HG03060 (cell line): ENCODE measurements at regions not wholly inside any gene's neighbourhood (a gene's known extent, or its start where the extent isn't known, plus 50 kb on each side); places are given as distances from the start of the nearest gene placed in this dataset.
"Not testable (repeated sequence)": the region's sequence is repeated elsewhere in the genome, so short reads cannot be mapped to it uniquely, and the experiment has no call there.

Experiments
- ATAC-seq: cut with Tn5 transposase; IDR thresholded peaks from one replicate; pipeline ENCODE4 v1.9.1; 2021; ENCODE audit warnings: low read depth, moderate number of reproducible peaks; ENCODE audit not compliant: unreplicated experiment

DNA sequence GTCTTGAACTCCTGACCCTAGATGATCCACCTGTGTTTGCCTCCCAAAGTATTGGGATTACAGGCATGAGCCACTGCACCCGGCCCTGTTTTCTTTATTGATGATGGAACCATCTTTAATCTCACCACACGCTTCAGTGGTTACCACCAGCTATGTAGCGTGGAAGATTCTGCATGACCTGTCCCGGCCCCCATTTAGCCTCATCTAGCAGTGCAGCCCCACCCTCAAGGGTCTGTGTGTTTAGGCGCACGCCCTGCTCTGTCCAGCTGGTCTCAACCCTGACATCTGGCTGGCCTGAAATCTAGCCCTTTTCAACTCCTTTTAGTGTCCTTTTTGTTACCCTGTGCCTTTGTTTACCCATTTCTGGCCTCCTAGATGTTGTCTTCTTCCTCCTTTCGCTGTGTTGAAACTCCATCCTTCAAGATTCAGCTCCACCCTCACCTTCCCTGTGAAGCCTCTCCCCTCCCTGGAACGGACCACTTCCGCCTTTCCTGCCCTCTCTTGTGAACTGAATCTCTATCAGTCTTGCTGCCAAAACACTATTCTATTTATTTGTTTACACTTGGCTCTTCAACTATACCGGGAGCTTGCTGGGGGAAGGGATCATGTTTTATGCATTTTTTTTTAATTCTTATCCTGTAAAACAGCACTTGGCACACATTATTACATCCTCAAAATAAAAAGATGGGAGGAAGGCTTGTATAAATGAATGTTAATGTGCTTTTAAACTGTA, 101.0 kb upstream of the MTHFD1L start:
- no peak for ATAC-seq

GRCh38 chr6:150765067-150765764, 100.3 kb upstream of the MTHFD1L start:
- peak; percentile 90 for ATAC-seq

DNA sequence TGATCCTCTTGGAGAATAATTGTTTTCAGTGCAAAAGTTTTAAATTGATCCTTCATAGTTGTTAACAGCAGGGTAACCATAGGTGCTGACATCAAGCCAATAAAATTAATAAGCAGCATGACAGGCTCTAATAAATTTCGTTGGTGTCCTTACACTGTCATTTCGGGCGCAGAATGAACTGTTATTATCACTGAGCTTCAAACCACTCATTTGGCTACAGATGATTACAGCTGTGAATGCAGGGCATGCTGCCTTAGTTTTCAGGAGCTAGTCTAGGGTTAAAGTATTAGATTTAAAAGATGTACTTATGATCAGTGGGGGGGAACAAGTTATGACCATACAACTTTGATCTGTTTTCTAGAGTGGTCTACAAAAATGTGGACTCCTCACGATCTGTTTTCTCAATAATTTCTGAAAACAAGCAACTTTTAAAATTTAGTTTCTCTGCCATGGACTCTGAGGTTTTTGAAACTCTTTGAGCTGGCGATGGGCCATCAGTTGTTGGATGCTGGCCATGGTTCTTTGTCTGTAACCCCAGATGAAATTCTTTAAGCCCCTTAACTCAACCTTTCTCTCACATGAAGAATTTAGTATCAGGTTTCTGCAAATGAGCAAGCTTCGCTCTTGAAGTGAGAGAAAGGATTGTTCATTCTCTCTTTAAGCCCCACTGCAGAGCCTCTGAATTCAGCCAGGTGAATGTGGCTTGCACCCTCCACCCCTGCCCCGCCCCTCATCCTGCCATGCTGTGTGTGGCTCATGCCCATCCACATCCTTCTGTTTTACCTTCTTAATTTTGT, 99.1 kb upstream of the MTHFD1L start:
- no peak for ATAC-seq

DNA sequence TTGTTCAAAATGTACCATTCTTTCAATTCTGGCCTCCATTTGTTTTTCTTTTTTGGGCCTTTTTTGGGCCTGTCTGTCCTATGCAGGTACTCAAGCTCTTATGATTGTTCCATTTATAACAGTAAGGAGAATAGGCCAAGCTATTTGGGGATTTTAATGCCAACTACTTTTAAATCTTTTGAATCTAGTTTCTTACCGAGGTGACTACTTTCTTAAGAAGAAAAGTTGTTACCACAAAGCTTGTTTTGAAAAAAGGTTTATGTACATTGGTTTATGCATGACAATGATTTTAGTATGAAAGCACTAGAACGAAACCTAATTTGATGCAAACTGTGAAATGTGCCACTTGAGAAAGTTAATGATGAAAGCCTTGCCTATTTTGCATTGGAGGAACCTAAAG, 98.3 kb upstream of the MTHFD1L start:
- ATAC-seq: no peak

DNA sequence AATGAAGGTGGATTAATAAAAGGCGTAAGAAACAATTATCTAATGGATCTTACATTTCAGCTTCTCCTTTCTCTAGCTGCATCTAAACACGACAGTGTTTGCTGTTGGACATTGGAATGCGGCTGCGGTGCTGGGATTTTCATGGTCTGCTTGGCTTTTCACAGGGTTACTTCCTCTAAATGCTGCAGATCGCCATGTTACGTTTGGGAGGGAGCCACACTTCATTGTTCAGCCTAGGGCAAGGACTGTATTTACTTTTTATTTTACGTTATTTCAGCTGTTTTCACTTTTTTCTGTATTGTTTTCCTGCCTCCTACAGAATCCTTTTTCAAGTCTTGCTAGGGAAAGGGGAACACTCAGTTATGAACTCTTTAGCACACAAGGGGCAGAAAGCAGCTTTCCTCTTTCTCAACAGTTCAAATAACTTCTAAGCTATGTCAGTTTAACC, 97.9 kb upstream of the MTHFD1L start:
- no peak for ATAC-seq

GRCh38 chr6:150770637-150771036, 94.9 kb upstream of the MTHFD1L start:
- ATAC-seq: no peak

GRCh38 chr6:150773969-150774368, 91.5 kb upstream of the MTHFD1L start:
- no peak for ATAC-seq

- ATAC-seq: no peak
Measured at GRCh38 chr6:150775415-150776203, 89.9 kb upstream of the MTHFD1L start.

GRCh38 chr6:150777736-150778135, 87.8 kb upstream of the MTHFD1L start:
- no peak for ATAC-seq

DNA sequence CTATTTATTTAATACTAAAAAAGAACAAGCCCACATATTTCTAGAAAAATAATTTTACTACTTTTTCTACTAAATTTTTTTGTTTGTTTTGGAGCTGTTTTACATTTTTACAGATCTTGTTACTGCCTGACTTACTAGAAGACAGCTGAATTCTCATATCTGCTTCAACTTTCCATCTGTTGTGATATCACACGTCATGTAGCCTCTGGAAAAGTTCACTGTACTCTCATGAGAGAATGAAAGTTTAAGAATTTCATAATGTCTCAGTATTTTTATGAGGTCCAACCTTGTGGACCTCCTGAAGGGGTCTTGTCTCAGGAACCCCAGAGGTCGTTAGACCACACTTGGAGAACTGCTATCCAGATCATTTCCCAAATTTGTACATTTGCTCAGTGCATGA, 81.7 kb upstream of the MTHFD1L start:
- ATAC-seq: no peak

- no peak for ATAC-seq
Measured at GRCh38 chr6:150787429-150787828, 78.1 kb upstream of the MTHFD1L start.

GRCh38 chr6:150788089-150788488, 77.4 kb upstream of the MTHFD1L start:
- no peak for ATAC-seq

- ATAC-seq: not testable (repeated sequence)
Measured at GRCh38 chr6:150789906-150790305, 75.6 kb upstream of the MTHFD1L start.

DNA sequence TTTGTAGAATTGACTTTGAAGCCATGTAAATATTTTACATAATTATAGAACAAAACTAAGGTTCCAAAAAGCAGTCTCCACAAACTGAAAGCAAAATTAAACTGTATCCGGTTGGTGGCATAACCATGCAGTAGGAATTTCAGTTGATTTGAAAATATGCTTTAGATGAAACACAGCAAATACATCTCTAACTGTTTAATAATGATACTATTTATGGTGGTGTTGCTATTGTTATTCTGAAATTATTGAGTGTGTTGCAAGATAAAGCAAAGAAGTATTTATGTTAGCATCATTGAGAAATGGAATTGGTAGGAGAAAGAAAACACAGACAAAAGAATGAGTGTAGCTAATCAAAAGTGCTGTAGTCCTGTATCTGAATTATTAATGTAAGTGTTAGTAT, 73.8 kb upstream of the MTHFD1L start:
- ATAC-seq: no peak

DNA sequence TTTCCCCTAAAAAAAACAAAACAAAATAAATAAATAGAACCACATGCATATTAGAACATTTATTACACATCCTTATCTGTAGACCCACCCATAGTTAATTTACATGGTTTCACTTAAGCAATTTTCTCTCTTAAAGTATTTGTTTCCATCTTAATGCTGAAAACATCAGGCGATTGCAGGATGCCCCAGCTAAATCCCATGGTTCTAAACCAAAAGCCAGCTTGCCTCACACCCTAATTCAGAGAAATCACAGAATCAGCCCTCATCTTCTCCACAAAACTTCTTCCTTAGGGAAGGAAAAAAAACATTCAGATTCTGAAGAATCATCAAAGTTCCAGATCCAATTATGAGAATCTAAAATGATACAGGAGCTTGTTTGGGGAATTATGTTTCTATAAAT, 67.6 kb upstream of the MTHFD1L start:
- no peak for ATAC-seq

DNA sequence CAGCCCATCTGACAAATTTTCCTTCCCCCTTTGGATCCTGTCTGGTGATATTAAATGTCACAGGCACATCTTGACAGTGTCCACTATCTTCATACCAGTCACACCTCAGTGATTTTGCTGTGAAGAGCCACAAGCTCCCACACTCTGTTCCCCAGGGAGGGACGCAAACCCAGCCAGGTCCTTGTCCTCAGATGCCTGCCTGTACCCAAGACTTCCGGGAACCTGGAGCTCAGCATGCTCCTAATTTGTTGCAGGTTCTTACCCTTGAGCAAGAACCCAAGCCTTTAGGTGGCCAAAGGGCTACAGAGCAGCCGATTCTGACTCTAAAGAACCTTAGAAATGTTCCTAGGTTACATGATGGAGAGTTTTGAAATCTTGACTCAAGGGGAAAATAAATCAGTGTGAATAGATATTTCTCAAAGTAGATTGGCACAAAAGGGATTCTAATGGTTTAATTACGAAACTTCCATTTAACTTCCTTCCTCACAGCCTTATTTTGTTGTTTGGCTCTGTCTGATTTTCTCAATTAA, 66.2 kb upstream of the MTHFD1L start:
- ATAC-seq: no peak

GRCh38 chr6:150800674-150801314, 64.7 kb upstream of the MTHFD1L start:
- ATAC-seq: no peak

DNA sequence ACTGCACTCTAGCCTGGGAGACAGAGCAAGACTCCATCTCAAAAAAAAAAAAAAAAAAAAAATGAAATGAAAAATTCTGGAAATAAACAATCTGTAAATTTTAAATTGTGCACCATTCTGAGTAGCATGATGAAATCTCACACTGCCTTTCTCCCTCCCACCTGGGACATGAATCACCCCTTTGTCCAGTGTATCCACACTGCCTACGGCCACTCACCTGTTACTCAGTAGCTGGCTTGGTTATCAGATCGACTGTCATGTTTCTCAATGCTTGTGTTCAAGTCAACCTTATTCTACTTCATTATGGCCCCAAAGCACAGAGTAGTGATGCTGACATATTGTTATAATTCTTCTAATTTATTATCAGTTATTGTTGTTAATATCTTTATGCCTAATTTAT, 58.7 kb upstream of the MTHFD1L start:
- no peak for ATAC-seq

- no peak for ATAC-seq
Measured at GRCh38 chr6:150813319-150813992, 52.0 kb upstream of the MTHFD1L start.
